ENCODE measurements at regions not wholly inside any gene's neighbourhood (a gene's known extent, or its start where the extent isn't known, plus 50 kb on each side); places are given as distances from the start of the nearest gene placed in this dataset.

DNA sequence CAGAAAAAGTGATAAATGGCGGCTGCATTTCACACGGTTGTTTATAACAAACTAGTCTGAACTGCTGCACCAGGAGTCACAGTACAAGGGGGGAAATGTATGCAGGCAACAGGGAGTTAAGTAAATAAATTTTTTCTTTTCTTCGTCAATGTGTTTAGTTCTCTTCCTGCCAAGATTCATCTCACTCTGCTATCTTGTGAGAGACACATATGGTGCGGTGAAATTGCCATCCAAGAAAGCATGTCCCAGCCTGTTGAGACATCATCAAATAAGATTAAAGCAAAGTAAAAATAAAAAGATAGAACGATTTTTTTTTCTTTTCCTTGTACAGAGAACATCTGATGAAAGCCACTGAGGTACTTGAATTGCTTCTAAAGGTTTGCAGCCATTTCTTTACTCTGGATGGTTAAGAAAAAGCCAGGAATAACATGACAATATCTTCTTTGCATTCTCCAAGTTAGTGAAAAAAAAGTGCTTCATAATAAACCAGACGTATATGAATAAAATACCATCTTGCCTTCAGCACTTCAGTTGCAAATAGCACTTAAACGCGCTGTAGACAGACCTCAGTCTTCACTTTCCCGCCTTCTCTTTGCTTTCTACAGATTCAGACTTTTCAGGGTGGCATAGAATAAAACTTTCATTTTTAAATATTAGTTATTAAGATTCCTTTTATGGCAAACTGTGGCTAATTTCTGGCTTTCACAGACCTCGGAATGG lies 506.2 kb upstream of the ZFHX3 start:
- Histone ChIP-seq H3K4me3 (ENCODE audit: low read length) (no peak overlapping the region), H4K20me1 (ENCODE audit: insufficient read depth, low read length) (no peaks in the 10 kb centered on the region), H3K79me2 (ENCODE audit: low read length) (no peaks in the 10 kb centered on the region), H3K4me1 (ENCODE audit: low read length) (no peaks in the 10 kb centered on the region), H3K4me2 (ENCODE audit: low read length) (no peak overlapping the region), H2AFZ (ENCODE audit: low read depth, low read length) (no peak overlapping the region), H3K9ac (ENCODE audit: low read length) (no peak overlapping the region), H3K27me3 (ENCODE audit: low read depth, low read length) (peaks cover 27% of the 10 kb centered on the region; the same call in 1 of the 2 replicates), H3K9me3 (ENCODE audit: insufficient read depth, low read length) (no peaks in the 10 kb centered on the region), H3K36me3 (replicated peaks; ENCODE audit: low read depth, low read length) (no peaks in the 10 kb centered on the region), H3K27ac (ENCODE audit: low read length) (no peak overlapping the region)
- TF ChIP-seq, protein P1, sequence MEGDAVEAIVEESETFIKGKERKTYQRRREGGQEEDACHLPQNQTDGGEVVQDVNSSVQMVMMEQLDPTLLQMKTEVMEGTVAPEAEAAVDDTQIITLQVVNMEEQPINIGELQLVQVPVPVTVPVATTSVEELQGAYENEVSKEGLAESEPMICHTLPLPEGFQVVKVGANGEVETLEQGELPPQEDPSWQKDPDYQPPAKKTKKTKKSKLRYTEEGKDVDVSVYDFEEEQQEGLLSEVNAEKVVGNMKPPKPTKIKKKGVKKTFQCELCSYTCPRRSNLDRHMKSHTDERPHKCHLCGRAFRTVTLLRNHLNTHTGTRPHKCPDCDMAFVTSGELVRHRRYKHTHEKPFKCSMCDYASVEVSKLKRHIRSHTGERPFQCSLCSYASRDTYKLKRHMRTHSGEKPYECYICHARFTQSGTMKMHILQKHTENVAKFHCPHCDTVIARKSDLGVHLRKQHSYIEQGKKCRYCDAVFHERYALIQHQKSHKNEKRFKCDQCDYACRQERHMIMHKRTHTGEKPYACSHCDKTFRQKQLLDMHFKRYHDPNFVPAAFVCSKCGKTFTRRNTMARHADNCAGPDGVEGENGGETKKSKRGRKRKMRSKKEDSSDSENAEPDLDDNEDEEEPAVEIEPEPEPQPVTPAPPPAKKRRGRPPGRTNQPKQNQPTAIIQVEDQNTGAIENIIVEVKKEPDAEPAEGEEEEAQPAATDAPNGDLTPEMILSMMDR (IDR thresholded peaks at IDR 0.05; ENCODE audit: low read depth, low read length) = no peak
- no peak for TF ChIP-seq EZH2phosphoT487 (IDR thresholded peaks at IDR 0.05; ENCODE audit: low read depth)

DNA sequence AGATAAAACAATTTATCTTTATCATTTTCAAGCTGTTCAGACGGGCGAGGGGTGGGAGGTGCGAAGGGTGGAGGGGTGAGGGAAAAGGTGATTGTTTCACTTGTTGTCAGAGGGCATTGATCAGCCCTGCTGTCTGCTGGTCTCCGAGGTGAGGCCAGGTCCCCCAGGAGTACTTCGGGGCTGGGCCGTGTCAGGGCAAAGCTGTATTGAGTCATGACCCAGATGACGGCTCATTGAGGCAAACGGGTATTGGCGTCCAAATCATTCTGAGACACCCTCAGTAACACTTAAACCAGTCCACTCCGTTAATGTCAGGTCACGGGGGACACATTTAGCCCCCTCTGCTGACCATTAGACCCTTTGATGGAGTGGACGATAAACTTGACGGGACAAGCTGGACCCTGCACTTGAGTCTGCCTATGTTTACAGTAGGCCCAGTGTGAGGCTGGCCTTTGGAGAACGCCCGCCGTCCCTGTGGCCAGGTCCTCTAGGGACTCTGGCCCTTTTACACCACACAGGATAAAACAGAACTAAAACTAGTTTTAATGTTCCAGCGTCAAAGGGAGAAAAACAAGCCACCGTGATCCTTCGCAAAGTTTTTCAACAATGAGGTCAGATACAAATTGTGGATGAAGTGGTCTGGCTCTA lies 502.2 kb upstream of the ZFHX3 start:
- H3K9me3 ChIP-seq (ENCODE audit: insufficient read depth, low read length) = no peaks in the 10 kb centered on the region
- no peaks in the 10 kb centered on the region for H3K4me1 ChIP-seq (ENCODE audit: low read length)
- H2AFZ ChIP-seq (ENCODE audit: low read depth, low read length) = no peak overlapping the region
- H3K27ac ChIP-seq (ENCODE audit: low read length) = no peak overlapping the region
- H3K9ac ChIP-seq (ENCODE audit: low read length) = no peak overlapping the region
- no peaks in the 10 kb centered on the region for H3K36me3 ChIP-seq (replicated peaks; ENCODE audit: low read depth, low read length)
- no peaks in the 10 kb centered on the region for H3K79me2 ChIP-seq (ENCODE audit: low read length)
- no peak for TF ChIP-seq EZH2phosphoT487 (IDR thresholded peaks at IDR 0.05; ENCODE audit: low read depth)
- no peak overlapping the region for H3K4me2 ChIP-seq (ENCODE audit: low read length)
- H3K27me3 ChIP-seq (ENCODE audit: low read depth, low read length) = peaks cover 56% of the 10 kb centered on the region
- H3K4me3 ChIP-seq (ENCODE audit: low read length) = no peak overlapping the region
- no peaks in the 10 kb centered on the region for H4K20me1 ChIP-seq (ENCODE audit: insufficient read depth, low read length)

DNA sequence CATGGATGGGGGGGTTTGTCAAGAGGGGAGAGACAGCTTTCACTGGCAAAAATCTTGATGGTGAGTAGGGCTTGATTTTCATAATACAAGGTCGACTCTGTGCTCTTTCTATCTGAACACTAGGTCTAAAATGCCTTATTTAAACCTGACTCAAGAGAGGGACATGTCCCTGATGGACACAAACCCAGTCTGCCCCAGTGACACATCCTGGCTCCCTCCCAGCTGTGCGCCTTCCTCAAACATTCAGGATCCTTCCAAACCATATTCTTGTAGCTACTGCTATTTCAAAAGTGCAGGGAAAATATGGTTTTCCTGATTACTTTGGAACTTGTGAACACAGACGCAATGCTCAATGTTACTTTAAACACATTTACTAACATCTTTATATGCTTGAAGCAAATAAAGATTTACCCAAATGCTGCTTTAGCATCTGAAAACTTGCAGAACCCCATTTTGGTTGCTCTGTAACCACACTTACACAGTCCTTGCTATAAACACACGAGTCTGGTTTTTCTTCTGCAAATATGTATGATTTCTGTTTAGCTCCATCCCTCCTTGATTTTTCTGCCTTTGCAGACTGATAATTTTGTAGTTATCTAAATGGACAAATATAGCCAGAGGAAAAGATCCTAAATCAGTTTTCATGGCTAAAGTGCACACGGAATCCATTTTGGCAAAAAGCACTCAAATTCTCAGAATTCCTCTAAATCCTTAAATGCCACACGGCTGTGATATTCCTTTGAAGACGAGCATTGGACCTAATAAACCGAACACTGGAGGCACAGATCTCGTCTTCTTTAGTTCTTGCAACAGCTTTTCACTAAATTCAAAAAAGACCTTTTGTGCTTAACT lies 499.9 kb upstream of the ZFHX3 start:
- Histone ChIP-seq H3K79me2 (ENCODE audit: low read length) (no peaks in the 10 kb centered on the region), H2AFZ (ENCODE audit: low read depth, low read length) (no peak overlapping the region), H3K9ac (ENCODE audit: low read length) (no peak overlapping the region), H3K4me2 (ENCODE audit: low read length) (no peak overlapping the region), H3K4me1 (ENCODE audit: low read length) (no peaks in the 10 kb centered on the region), H4K20me1 (ENCODE audit: insufficient read depth, low read length) (no peaks in the 10 kb centered on the region), H3K9me3 (ENCODE audit: insufficient read depth, low read length) (no peaks in the 10 kb centered on the region), H3K27me3 (ENCODE audit: low read depth, low read length) (peaks cover 56% of the 10 kb centered on the region), H3K4me3 (ENCODE audit: low read length) (no peak overlapping the region), H3K36me3 (replicated peaks; ENCODE audit: low read depth, low read length) (no peaks in the 10 kb centered on the region), H3K27ac (ENCODE audit: low read length) (no peak overlapping the region)
- no peak for TF ChIP-seq EZH2phosphoT487 (IDR thresholded peaks at IDR 0.05; ENCODE audit: low read depth)
- TF ChIP-seq, protein P1 (IDR thresholded peaks at IDR 0.05; ENCODE audit: low read depth, low read length) = no peak

DNA sequence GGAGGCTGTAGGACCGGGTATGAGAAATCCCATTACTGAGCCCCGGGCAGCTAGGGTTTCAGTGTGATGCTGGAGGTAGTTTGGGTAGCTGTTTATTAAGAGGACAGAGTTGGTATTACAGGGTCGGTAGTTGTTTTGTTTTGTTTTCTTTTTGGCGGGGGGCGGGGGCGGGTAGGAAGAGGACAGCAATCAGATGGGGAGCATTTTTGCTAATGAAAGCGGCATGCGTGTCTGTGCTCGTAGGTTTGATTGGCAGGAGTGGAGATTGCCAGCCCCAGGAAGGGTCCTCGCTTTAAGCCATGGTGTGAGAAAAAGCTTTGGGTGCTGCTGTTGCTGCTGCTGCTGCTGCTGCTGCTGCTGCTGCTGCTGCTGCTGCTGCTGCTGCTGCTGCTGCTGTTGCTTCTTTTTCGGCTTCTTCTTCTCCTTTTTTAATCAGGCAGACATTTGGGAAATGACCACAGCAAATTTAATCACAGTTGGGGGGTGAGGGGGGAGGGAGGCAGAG lies 498.5 kb upstream of the ZFHX3 start:
- Histone ChIP-seq H3K27me3 (ENCODE audit: low read depth, low read length) (peaks cover 43% of the 10 kb centered on the region), H3K4me3 (ENCODE audit: low read length) (no peak overlapping the region)

More for the DNA sequence above, 498.5 kb upstream of the ZFHX3 start:
- Histone ChIP-seq H3K4me1 (ENCODE audit: low read length) (no peaks in the 10 kb centered on the region), H3K4me2 (ENCODE audit: low read length) (no peak overlapping the region), H4K20me1 (ENCODE audit: insufficient read depth, low read length) (no peaks in the 10 kb centered on the region), H3K9me3 (ENCODE audit: insufficient read depth, low read length) (no peaks in the 10 kb centered on the region), H3K9ac (ENCODE audit: low read length) (no peak overlapping the region), H3K79me2 (ENCODE audit: low read length) (no peaks in the 10 kb centered on the region), H3K27ac (ENCODE audit: low read length) (no peak overlapping the region), H2AFZ (ENCODE audit: low read depth, low read length) (no peak overlapping the region), H3K36me3 (replicated peaks; ENCODE audit: low read depth, low read length) (no peaks in the 10 kb centered on the region)
- TF ChIP-seq, protein P1 (IDR thresholded peaks at IDR 0.05; ENCODE audit: low read depth, low read length) = no peak
- no peak for TF ChIP-seq EZH2phosphoT487 (IDR thresholded peaks at IDR 0.05; ENCODE audit: low read depth)
